Kidney capillary endothelial cell (primary cell): ENCODE measurements at regions not wholly inside any gene's neighbourhood (a gene's known extent, or its start where the extent isn't known, plus 50 kb on each side); places are given as distances from the start of the nearest gene placed in this dataset.

Source experiments
- DNase-seq: peaks from one replicate; pipeline ENCODE4 v3.0.0-alpha.2; 2018; ENCODE audit warnings: low spot score

DNA sequence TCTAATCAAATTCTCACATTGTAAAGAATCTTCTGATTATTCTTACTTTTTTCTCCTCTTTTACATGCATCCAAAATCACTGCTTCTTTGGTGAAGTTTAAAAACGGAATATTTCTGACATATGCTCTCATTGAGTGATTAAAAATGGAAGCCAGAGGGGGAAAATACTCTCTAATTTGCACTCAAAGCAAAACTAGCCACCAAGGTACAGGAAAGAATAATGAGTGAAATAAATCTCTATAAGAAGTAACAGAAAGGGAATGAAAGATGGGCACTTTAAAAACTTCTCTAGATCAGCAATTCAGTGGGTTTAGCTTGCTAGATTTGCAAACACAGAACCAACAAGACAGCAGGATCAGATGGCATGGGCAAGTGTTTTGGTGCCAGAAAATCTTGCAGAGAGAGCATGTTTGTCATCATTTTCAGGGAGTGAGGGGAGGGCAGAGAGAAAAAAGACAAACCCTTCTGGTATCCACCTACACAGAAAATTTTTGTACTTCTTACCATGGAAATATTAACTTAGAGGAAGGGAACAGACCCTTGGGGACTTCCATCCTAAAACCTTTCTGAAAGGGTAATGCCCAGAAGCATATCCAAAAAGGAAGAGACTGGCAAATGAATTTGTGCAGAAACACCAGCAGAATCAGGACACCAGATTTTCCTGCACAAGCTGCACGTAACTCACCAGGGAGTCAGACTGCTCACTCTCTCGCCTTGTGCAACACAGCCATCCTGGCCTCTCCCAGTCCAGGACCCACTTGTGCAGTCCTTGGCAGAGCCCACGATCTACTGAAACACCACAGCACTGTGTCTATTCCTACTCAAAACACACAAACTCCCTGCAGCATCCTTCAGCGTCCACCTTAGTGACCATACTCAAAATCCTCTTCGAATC lies 270.2 kb upstream of the PRDM1 start:
- DNase-seq = no peak

DNA sequence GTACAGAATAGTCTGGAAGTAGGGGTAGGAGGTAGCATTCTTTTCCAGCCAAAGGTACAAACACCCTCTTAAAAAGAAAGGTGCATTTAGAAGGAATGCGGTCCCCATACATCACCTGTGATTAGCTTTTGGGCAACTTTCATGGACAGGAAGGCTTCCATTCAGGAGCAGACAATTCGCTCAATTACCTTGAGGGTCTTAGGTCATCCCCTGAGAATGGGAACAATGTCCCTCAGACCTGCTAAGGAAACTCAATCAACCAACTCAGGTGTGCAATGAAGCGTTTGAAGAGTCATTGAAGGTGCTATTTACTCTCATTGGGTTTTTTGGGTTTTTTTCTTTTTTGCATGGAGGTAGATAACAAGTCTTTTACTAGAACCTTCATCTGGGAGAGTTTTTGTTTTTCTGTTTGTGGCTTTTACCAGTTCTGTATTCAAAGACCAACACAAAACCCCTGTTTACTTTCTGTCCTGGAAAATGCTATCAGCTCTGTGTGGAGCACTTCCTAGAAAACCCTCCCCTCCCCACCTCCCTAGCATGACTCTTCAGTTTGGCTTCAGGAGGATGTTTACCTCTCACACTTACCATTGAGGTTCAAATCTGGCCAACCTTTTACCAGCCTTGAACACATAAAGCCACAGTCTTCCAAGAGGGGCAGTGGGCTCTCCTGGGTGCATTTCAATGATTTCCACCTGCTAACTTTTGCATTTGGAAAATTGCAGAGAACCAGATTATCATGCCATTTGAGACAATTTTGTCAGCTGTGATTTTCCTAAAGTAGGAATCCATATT lies 271.2 kb upstream of the PRDM1 start:
- DNase-seq = no peak

DNA sequence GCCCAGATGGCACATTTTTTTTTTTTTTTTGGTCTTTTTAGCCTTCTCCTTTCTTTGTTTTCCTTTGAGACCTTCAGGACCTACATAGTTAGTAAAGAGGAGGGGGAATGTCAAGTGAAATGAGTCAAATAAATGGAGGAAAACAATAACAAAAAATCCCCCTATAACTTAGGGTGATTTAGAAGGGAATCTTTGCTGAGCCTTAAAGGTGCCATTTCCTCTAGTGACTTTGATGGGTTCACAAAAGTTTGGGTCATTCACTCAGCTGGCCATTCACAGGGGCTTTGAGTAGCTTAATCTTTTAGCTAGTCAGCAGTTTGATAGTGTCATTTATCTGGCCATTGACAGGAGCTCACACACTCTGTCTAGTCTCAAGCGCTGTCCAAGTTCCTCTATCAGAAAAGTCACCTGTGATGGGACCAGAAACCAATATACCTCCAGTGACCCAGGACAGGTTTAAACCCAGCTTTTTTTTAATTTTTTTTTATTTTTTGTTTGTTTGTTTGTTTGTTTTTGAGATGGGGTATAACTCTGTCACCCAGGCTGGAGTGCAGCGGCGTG lies 275.1 kb upstream of the PRDM1 start:
- DNase-seq = no peak

DNA sequence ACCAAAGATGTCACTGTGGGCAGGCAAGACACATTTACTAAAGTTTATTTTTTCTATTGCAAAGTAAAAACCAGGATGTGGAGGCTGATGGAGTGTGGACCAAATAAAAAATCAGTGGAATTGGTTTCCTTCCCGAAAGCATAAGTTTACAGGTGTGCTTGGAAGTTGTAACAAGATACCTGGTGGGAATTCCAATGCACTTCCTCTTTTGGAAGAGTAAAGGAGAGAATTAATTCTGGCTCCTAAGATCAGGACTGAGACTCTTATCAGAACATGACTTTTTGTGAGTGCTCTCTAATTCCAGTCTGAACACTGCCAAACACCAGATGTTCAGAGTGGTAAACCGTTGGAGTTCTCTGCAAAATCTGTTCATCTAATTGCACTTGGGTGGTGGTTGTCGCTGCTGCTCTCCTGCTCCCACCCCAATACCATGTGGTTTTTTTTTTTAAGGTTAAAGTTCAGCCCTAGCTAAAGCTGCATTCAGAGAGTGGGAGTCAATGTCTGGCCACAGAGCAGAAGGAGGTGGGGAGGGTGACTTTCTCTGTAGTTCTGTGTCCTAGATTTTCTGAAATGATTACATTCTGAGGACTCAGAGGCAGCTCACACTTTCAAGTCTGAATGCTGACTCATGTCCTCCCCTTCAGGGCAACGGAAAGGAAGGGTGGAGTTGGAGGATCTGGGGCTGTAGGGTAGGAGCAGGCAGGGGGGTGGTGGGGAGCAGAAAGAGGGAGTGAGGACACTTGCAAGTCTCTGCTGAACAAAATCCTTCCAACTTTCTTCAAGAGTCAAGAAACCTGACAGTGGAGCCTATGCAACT lies 275.8 kb upstream of the PRDM1 start:
- peak; percentile 74 for DNase-seq

DNA sequence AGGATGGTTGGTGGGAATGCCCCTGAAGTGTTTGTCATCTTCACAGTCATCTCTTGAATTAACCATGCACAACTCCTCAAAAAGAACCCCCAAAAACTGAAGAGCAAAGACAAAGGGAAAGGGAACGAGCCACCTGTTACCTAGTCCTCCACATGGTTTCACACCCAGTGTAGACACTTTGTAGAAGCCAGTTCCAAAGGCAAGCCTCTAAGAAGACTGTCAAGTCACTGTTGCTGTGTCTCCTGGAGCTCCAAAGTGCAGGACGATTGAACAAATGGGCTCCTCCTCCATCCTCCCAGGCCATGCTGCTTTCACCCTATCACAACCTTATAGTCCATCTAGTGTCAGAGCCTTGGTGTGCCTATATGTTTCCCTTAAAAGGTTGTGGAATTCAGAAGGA lies 277.6 kb upstream of the PRDM1 start:
- DNase-seq = no peak

DNA sequence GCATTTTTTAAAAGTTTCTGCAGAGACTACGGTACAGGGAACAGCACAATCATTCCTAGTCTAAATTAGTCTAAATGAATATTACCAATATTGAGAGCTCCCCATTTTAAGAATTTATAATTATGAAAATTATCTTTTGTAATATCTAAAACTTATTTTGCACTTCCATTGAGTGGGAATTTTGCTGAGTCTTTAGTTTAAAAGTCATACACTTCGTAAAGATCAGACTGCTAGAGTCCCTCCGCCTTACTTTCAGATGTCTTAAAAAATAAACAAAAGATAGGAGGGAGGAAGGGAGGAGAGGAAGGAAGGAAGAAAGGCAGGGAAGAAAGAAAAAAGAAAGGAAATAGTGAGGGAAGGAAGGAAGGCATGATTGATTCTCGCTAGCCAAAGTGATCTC lies 278.2 kb upstream of the PRDM1 start:
- no peak for DNase-seq

DNA sequence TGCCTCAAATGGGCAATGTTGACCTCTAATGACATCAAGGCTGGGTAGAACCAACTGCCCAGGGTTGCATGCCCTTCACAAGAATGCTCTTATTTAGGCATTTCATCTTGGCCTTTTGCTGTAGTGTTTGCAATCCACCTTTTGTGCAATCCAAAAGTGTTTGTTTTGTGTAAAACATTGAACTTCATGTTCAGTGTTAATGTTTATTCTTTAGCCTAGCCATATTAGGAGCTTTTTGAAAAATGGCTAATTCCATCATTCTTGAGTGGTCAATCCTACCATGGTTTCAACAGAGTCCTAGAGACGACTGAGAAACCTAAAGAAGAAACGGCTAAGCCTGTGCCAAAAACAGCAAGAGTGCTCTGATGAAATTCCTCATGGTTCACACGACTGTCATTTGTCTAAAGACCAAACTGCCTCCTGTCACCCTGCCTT lies 279.6 kb upstream of the PRDM1 start:
- no peak for DNase-seq

DNA sequence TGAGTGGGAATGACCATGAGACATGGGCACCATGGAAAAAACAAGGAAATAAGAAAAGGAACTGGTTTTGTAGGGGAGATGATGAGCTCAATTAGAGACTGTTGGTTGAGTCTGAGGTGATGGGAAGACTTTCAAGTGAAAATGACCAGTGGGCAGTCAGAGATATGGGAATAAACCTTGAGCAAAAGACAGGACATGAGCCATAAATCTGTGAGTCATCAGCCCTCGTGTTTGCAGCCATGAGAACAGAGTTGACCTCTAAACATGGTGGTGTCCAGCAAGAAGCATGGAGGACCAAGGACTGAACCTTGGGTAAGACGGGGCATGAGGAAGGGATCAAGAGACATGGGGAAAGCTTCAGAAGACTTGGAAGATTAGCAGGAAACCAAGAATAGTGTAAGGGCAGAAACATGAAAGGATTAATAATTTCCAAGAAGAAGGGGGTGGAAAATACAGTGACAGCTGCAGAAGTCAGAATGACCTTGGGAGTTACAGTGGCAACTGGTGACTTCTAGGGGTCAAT lies 280.6 kb upstream of the PRDM1 start:
- DNase-seq = peak; percentile 47

DNA sequence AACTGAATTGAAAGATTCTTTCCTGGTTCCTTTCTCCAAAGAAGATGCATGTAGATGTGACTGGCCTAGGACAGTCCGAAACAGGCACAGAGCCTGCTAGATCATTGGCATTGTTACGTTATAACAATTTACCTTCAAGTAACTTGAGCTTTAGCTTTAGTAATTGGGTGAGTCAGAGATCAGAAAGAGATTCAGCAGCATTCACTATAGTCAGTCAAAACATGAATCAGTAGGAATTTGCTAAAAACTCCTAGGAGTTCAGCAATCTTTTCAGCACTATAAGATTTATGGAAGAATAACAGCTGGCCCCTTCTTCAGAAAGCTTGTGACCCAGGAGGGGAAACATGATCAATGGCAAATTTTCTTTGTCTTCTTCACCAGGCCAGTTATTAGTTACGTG lies 281.7 kb upstream of the PRDM1 start:
- no peak for DNase-seq

DNA sequence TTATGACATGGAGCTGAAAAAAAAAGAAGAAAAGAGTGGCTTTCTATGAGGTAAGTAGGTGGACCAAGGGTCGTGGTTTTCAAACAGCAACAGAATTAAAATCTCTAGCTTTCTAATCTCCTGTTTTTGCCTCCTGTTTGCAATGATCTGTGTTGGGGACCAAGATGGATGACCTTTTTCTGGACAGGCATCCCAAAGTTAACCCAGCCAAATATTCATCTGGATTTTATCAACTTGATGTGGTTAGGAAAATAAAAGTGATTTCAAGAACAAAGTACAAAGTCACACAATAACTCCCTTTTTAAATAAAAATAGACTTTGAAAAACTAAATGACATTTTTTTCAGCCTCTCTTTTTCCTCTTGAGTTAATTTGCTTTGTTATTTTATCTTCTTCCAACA lies 282.1 kb upstream of the PRDM1 start:
- no peak for DNase-seq

DNA sequence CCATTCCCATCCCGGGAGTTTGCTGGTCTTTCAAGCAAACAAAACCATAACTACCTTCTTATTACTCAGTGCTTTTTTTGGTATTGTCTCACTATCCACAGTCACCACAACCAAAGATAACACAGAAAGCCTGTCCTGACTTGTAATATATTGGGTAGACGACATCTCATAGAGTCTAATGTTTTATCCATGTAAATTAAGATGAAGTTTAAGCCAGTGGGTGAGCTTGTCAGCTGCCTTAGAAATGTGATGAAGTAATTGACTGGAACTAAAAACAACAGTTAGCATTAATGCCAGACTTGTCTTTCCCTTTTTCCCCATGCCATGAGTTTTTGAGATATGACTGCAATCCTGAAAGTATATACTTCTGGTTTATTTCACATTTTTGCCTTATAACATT lies 282.7 kb upstream of the PRDM1 start:
- no peak for DNase-seq

DNA sequence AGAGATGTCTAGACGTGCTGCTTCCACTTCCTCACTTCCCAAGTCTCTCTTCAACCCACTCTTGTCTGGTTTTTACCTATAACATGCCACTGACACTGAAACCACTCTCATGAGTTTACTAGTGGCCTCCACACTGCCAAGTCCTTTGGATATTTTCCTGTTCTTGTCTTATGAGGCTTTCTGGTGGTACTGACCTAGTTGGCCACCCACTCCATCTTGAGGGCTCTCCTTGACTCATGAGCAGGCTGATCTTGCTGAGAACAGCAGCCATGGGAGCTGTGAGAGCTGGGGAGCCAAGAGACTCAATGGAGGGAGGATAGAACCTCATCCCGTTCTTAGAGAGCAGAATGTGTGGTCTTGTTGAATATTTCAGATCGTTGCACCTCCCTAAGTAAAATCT lies 283.4 kb upstream of the PRDM1 start:
- no peak for DNase-seq

DNA sequence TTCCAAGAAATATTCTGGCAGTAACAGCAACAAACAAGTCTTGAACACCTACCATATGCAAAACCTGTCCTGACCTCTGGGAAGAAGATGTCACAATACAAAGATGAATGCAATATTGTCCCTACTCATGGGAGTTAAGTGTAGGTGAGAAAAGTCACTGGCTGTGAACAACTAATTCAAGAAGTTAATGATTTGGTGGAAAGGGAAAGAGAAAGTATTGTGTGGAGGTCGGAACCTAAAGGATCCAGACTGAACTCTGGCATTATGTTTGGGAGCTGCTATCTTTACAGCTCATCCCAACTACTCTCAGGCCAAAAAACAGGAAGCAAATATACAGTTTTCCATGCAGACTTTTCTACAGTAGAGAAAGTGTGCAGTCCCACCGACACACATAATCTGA lies 285.3 kb upstream of the PRDM1 start:
- DNase-seq = no peak

DNA sequence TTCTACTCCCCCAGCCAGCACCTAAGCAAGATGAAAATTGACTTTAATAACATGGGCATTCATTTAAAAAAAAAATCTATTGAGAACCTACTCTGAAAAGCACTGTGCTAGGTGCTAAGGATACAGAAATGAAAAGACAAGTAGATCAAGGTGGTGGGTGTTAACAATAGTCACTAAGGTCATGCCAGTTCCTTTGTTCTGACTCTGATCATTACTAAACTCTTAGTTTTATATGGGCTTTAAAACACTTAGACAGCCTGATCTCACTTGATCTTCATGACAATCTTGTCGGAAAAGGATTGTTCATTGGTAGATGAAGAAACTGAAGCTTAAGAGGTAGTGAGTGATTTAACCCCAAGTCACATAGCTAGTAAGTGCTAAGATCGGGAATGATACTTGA lies 285.7 kb upstream of the PRDM1 start:
- no peak for DNase-seq

DNA sequence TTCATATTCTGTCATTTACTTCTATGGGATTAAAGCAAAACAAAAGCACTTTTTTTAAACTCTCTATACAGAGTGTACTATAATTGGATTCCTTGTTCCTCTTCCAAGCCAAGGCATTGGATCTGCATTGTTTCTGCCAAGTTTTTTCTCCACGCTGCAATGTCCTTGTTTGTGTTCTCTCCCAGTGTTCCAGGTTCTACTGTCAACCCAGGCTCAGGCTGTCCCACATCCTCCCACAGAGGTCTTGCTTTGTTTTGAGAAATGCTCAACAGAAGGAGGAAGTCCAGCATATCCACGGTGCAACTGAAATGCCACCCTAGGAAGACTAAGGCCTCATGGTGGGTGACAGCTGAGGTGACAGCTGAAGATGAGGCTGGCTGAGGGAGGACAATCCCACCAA lies 287.1 kb upstream of the PRDM1 start:
- no peak for DNase-seq

DNA sequence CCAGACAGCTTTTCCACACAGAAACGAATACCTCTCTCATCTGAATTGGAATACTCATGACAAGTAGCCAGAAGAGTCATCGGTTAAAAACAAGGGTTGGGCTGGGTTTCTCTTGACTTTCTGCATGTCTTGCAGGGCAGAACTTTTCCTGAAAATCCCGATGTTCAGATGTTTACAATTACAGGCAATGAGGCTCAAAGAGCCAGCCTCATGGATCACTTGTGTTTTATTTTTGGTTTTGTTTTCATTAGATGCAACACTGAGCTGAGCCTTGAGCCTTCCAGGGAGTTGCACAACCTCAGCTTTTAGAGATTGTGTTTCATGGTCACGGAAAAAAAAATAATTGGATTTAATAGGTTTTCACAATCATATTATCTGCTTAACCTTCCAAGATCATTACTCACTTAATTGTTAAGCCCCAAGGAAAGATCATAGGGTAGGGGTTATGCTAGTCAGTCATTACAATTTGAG lies 288.1 kb upstream of the PRDM1 start:
- DNase-seq = no peak

DNA sequence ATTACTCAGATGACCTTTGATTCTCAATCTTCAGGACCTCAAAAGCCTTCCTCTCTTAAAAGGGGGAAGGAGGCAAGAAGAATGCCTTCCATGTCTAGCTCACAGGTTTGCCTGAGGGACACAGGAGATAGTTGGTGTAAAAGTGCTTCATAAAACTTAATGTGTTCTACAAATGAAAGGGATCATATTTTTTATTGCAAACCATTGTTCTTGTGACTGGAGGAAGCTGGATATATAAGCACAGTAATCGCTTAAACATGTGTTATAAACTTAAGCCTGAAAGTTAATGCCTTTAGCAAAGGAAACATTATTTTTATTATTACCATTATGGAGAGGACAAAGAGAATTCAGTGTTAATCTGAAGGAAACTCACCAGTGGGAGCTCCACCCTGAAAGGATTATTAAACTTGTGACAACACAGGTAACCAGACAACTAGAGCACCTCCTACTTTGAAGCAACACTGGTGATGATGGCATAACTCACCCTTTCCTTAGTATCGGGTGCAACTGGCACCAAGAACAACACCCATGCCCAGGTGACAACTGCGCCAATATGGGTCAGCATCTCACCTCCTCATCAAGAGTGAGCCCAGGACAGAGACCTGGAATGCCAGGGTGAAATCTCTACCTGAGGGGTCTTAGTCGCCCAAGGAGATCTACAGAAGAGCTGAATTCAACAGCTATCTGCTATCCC lies 288.7 kb upstream of the PRDM1 start:
- no peak for DNase-seq

DNA sequence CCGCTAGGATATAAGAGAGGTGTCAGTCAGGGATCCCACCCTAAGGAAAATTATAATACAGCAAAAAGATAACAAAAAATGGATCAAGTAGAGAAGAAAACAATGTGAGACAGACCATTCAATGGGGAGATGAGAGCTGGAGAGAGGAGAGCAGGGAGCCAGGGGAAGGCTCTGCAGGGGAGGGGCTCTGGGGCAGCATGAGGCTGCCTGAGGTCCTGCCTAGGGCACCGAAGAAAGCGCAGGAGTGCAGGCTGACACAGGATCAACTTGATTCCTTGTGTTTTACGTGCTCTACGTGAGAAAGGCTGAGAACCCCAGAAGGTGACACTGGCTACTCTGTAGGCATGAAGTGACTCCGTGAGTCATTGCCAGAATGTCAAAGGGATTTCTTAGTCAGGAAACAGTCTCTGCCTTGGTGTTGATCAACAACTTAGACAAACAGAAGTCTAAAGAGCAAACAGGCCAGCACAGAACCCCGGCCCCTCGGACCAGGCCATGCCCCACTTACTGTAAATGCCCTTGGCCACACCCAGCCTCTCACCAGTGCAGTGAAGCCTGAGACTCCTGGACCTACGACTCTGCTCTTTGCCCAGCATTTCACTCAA lies 290.1 kb upstream of the PRDM1 start:
- DNase-seq = no peak

DNA sequence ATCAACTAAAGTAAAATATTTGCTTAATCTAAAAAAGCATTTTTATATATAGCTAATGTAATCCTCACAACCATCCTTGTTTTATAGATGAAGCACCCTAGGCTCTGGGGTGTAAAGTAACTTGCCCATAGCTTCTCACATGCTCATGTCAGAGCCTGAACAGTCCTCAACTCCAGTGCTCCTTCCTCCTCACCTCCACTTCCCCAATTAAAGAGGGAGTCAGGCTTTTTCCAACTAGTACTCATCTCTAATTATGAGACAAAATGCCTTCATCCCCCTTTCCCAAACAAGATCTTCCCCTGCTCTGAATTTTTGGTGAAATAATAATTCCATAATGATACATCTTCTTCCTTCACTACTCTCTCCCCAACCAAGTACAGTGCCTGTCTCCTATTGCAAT lies 290.8 kb upstream of the PRDM1 start:
- no peak for DNase-seq

DNA sequence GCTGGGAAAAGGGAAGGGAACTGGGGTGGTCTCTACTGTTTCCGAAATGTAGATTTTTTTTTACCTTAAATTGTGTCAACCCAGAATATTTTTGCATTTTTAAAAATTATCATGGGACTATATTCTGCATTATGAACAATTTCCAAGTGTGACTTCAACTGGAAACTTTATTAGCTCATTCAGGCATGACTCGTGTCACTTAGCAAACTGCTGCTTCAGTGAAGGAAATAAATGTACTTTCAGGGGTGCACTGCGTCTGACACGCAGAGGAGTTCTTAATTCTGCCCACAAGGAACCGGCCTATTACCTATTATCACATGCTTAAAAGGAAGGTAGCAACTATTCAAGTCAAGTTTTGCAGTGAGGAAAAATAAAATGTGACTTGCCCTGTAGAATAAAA lies 291.3 kb upstream of the PRDM1 start:
- DNase-seq = no peak

DNA sequence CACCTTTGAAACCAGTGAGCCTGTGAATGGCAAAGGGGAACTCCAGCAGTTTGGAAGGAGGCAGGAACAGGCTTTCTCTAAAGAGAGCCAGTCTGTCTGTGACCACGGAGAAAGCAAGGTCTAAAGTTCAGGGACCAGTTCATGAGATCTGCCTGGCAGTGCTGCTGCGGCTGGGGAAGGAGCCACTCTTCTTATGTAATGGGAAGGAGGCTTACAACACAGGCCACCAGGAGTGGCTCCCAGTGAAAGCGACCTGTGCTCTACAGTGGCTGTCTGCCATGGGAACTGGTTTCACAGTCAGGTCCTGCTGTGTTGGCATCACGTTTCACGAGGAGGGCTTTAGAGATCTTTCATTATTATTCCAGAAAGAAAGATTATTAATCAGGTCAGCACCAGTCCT lies 291.9 kb upstream of the PRDM1 start:
- DNase-seq = no peak
